Fibroblast of pulmonary artery (primary cell): ENCODE measurements at regions not wholly inside any gene's neighbourhood (a gene's known extent, or its start where the extent isn't known, plus 50 kb on each side); places are given as distances from the start of the nearest gene placed in this dataset.
"Not testable (repeated sequence)": the region's sequence is repeated elsewhere in the genome, so short reads cannot be mapped to it uniquely, and the experiment has no call there.

Experiments
- DNase-seq: peaks from one replicate; pipeline ENCODE4 v3.0.0-alpha.2; 2010; ENCODE audit warnings: low read depth
- H3K4me3 ChIP-seq: replicated peaks from 2 replicates; pipeline ENCODE4 v1.5.1; 2011; ENCODE audit warnings: low read depth, mild to moderate bottlenecking, control low read depth, low read length, moderate library complexity
- TF ChIP-seq, protein P1 (sequence below): IDR thresholded peaks from 2 replicates; pipeline ENCODE4 v1.5.1; 2011; ENCODE audit warnings: mild to moderate bottlenecking, control low read depth, low read length, inconsistent platforms; ENCODE audit errors: missing control alignments

DNA sequence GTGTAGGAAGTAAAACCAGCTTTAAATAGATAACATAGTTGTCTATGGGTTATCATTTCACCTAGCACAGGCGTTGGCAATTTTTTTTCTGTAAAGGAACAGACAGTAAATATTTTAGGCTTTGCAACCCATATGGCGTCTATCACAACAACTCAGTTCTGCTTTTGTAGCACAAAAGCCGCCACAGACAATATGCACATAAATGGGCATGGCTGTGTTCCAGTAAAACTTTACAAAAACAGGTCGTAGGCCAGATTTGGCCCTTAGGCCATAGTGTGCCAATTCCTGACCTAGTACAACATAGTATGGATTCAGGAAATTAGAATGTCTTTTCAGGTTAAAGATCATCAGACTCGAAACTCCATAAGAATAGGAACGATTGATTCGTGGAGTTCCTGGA is 265.3 kb upstream of the GK2 start:
- TF ChIP-seq, protein P1, sequence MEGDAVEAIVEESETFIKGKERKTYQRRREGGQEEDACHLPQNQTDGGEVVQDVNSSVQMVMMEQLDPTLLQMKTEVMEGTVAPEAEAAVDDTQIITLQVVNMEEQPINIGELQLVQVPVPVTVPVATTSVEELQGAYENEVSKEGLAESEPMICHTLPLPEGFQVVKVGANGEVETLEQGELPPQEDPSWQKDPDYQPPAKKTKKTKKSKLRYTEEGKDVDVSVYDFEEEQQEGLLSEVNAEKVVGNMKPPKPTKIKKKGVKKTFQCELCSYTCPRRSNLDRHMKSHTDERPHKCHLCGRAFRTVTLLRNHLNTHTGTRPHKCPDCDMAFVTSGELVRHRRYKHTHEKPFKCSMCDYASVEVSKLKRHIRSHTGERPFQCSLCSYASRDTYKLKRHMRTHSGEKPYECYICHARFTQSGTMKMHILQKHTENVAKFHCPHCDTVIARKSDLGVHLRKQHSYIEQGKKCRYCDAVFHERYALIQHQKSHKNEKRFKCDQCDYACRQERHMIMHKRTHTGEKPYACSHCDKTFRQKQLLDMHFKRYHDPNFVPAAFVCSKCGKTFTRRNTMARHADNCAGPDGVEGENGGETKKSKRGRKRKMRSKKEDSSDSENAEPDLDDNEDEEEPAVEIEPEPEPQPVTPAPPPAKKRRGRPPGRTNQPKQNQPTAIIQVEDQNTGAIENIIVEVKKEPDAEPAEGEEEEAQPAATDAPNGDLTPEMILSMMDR, result no peak
- no peak for DNase-seq
- no peak overlapping the region for H3K4me3 ChIP-seq

DNA sequence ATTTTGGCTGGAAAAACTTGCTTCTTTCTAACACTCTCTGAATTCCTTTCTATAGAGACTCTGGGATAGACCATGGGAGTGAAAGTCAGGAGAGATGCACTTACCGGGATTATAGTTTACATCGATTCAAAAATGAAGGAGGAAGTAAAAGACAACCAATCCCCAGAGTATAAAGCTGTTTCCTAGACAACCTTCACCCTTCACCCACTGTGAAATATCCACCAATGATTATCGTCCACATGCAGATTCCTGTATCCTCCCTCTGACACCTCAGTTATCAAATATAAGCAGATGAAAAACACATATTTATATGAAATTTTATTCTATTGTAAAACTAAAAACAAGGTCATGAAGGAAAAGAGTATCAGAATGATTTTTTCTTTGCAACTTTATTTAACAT is 258.8 kb upstream of the GK2 start:
- no peak for DNase-seq
- TF ChIP-seq, protein P1, result no peak
- no peak overlapping the region for H3K4me3 ChIP-seq

DNA sequence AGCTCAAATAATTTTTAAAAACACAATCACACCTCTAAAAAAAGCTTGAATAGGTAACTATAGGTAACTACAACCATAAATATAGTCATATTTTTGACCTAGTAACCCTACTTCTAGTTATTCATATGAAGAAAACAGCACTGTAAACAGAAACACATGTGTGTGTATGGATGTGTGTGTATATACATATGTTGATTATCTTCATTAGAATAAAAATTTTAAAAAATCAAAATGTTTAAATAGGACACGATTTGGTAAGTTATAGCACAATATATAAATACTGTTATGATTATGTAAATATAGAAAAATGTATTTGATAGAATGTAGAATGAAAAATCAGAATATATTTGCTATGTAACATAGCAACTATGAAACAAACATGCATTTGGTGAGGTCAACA is 258.1 kb upstream of the GK2 start:
- no peak overlapping the region for H3K4me3 ChIP-seq
- TF ChIP-seq, protein P1, result no peak
- DNase-seq, result no peak

DNA sequence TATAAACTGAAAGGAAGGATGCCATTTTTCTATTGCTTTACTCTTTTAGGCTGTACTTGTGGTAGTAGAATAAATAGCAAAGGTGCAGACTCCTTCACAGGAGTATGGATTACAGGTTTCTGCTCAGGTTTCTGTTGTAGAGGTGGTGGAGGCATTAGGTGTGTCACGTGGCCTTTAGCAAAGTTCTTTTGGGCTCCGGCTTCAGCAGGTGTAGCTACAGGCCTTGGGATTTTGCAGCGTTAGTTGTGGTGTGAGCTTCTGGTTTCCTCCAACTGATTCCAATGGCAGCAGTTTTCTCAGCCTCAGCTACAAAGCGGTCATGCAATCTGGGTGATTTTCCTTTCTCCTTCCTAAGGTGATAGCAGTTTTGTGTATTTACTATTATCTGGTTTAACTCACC is 255.8 kb upstream of the GK2 start:
- TF ChIP-seq, protein P1, result no peak
- no peak for DNase-seq
- no peak overlapping the region for H3K4me3 ChIP-seq

DNA sequence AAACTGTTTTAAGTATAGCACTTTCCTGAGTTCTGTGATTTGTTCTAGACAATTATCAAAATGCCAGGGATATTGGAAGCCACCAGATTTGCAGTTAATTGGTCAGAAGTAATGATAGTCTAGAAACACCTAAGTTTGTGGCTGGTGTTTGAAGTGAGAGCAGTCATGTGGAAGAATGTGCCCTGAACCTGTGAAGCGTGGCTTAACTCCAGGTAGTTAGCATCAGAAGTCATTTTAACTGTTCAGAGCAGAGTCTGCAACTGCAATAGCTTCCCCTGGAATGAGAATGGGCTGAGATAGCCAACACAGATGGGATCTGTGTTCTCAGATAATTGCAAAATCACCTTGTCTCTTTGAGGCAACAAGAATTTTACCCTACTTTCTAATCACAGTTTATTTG is 255.1 kb upstream of the GK2 start:
- no peak for DNase-seq

DNA sequence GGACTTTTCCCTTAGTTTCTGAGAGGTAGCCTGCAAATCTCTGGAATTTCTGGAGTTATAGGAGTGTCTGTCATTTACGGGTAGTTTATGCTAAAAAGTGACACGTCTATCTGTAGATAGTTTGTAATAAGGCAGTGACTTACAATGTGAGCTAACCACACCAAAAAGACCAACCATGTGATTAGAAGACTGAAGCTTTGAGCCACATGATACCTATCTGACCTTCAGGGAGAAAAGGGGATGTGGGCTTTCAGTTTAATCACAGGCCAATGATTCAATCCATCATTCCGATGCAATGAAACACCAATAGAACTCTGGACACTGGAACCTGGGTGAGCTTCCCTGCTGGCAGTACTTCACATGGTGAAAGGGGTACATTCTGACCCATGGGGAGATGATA is 254.6 kb upstream of the GK2 start:
- TF ChIP-seq, protein P1, result no peak
- no peak for DNase-seq
- no peak overlapping the region for H3K4me3 ChIP-seq

More for the DNA sequence above, 255.1 kb upstream of the GK2 start:
- H3K4me3 ChIP-seq, result no peak overlapping the region
- TF ChIP-seq, protein P1, result no peak

DNA sequence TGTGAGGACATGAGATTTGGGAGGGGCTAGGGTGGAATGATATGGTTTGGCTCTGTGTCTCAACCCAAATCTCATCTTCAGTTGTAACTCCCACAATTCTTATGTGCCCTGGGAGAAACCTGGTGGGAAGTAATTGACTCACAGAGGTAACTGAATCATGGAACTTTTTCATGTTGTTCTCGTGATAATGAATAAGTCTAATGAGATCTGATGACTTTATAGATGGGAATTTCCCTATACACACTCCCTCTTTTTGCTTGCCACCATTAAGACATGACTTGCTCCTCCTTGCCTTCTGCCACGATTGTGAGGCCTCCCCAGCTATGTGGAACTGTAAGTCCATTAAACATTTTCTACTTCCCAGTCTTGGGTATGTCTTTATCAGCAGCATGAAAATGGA is 253.2 kb upstream of the GK2 start:
- H3K4me3 ChIP-seq, result no peak overlapping the region
- TF ChIP-seq, protein P1, result no peak
- no peak for DNase-seq

DNA sequence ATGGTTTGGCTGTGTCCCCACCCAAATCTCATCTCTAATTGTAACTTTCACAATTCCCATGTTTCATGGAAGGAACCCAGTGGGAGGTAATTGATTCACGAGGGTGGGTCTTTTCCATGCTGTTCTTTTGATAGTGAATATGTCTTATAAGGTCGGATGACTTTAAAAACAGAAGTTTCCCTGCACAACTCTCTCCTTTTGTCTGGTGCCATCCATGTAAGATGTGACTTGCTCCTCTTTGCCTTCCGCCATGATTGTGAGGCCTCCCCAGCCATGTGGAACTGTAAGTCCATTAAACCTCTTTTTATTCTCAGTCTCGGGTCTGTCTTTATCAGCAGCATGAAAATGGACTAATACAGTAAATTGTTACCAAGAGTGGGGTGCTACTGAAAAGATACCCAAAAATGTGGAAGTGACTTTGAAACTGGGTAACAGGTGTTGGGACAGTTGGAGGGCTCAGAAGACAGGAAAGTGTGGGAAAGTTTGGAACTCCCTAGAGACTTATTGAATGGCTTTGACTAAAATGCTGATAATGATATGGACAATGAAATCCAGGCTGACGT is 251.4 kb upstream of the GK2 start:
- not testable (repeated sequence) for DNase-seq, H3K4me3 ChIP-seq
